ENCODE measurements at regions not wholly inside any gene's neighbourhood (a gene's known extent, or its start where the extent isn't known, plus 50 kb on each side); places are given as distances from the start of the nearest gene placed in this dataset.
A peak's percentile ranks its signal among the peaks of the same experiment; 100 is the strongest.

DNA sequence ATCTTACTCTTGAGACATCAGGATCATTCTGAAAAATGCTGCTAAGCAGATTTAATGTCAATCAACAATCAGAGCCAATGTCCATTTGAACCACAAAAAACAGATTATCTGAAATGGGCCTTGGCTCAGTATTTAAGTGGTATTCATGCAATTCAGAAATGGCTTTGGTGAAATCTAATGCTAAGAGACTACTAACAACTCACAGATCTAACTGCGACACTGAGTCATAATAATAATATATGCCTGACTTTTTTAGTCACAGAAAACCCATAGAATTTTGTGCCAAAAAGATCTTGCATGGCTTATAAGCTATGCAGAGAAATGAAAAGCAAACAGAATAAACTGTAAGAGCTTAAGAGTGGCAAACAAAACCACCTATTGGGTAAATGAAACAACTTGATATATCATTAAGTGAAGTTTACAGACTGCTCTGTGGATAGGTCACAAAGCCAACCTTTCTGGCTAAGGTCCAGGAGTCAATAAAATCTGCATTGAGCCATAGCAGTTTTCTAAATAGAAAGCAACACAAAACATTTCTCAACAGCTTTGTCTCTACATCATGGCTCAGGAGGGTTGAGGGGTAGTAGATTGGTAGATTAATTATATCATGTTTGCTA lies 234.3 kb downstream of the LRATD1 start:
- Histone ChIP-seq H3K4me3 (ENCODE audit: low read length) (no peak overlapping the region), H3K9me3 (replicated peaks; ENCODE audit: control insufficient read depth, low read depth, low read length) (peaks cover 2% of the 10 kb centered on the region), H3K27me3 (ENCODE audit: control insufficient read depth, insufficient read depth, low read length) (no peaks in the 10 kb centered on the region), H3K36me3 (ENCODE audit: control insufficient read depth, insufficient read depth, low read length) (no peaks in the 10 kb centered on the region), H3K27ac (ENCODE audit: low read length) (no peak overlapping the region), H3K4me1 (ENCODE audit: control insufficient read depth, insufficient read depth, low read length) (no peaks in the 10 kb centered on the region)
- WGBS (ENCODE audit: insufficient coverage) = no CpG with 5 or more reads among the region's 1 CpG
- no peak for DNase-seq

- no peak for DNase-seq
- peaks cover 2% of the 10 kb centered on the region for H3K9me3 ChIP-seq (replicated peaks; ENCODE audit: control insufficient read depth, low read depth, low read length)
- H3K4me3 ChIP-seq (ENCODE audit: low read length) = no peak overlapping the region
- WGBS (ENCODE audit: insufficient coverage) = no CpG with 5 or more reads among the region's 1 CpG
- H3K27ac ChIP-seq (ENCODE audit: low read length) = no peak overlapping the region
- no peaks in the 10 kb centered on the region for H3K4me1 ChIP-seq (ENCODE audit: control insufficient read depth, insufficient read depth, low read length)
- no peaks in the 10 kb centered on the region for H3K36me3 ChIP-seq (ENCODE audit: control insufficient read depth, insufficient read depth, low read length)
- H3K27me3 ChIP-seq (ENCODE audit: control insufficient read depth, insufficient read depth, low read length) = no peaks in the 10 kb centered on the region
Measured at GRCh38 chr2:14867853-14868252, 235.3 kb downstream of the LRATD1 start.

GRCh38 chr2:14872779-14873325 lies 240.3 kb downstream of the LRATD1 start:
- H3K27ac ChIP-seq (ENCODE audit: low read length) = no peak overlapping the region
- H3K4me3 ChIP-seq (ENCODE audit: low read length) = no peak overlapping the region
- H3K9me3 ChIP-seq (replicated peaks; ENCODE audit: control insufficient read depth, low read depth, low read length) = peaks cover 2% of the 10 kb centered on the region
- H3K27me3 ChIP-seq (ENCODE audit: control insufficient read depth, insufficient read depth, low read length) = no peaks in the 10 kb centered on the region
- no peak for DNase-seq
- no peaks in the 10 kb centered on the region for H3K36me3 ChIP-seq (ENCODE audit: control insufficient read depth, insufficient read depth, low read length)
- WGBS (ENCODE audit: insufficient coverage) = 84% methylated on average over 13 of the region's 17 CpGs
- no peaks in the 10 kb centered on the region for H3K4me1 ChIP-seq (ENCODE audit: control insufficient read depth, insufficient read depth, low read length)

- Histone ChIP-seq H3K36me3 (ENCODE audit: control insufficient read depth, insufficient read depth, low read length) (no peaks in the 10 kb centered on the region), H3K27ac (ENCODE audit: low read length) (no peak overlapping the region), H3K27me3 (ENCODE audit: control insufficient read depth, insufficient read depth, low read length) (no peaks in the 10 kb centered on the region), H3K4me1 (ENCODE audit: control insufficient read depth, insufficient read depth, low read length) (no peaks in the 10 kb centered on the region), H3K4me3 (ENCODE audit: low read length) (no peak overlapping the region), H3K9me3 (replicated peaks; ENCODE audit: control insufficient read depth, low read depth, low read length) (no peaks in the 10 kb centered on the region)
- peak; percentile 41 for DNase-seq
- WGBS (ENCODE audit: insufficient coverage) = no CpG with 5 or more reads among the region's 3 CpGs
Measured at GRCh38 chr2:14881651-14882327, 249.3 kb downstream of the LRATD1 start.

- WGBS (ENCODE audit: insufficient coverage) = 83% methylated on average over 1 of the region's 2 CpGs
- Histone ChIP-seq H3K36me3 (ENCODE audit: control insufficient read depth, insufficient read depth, low read length) (no peaks in the 10 kb centered on the region), H3K27me3 (ENCODE audit: control insufficient read depth, insufficient read depth, low read length) (no peaks in the 10 kb centered on the region), H3K4me1 (ENCODE audit: control insufficient read depth, insufficient read depth, low read length) (no peaks in the 10 kb centered on the region), H3K9me3 (replicated peaks; ENCODE audit: control insufficient read depth, low read depth, low read length) (no peaks in the 10 kb centered on the region), H3K4me3 (ENCODE audit: low read length) (no peak overlapping the region), H3K27ac (ENCODE audit: low read length) (no peak overlapping the region)
- DNase-seq = no peak
Measured at GRCh38 chr2:14884651-14885050, 252.1 kb downstream of the LRATD1 start.

DNA sequence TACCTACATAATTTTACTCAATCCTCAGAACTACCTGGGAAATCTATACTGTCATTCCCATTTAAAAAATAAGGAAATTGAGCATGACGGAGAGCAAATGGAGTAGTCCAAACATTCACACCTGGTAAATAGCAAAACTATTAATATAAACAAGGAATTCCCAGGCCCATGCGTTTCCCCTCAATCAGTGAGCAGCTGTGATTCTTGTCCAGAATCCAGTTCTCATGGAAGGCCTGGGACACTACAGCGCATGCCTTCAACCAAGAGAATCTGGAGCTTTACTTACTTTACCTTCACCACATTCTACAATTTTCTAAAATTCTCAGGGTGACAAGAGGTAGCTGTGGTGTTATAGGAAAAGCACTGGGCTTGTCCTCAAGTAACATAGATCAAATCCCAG lies 259.0 kb downstream of the LRATD1 start:
- Histone ChIP-seq H3K4me3 (ENCODE audit: low read length) (no peak overlapping the region), H3K27ac (ENCODE audit: low read length) (no peak overlapping the region), H3K4me1 (ENCODE audit: control insufficient read depth, insufficient read depth, low read length) (no peaks in the 10 kb centered on the region), H3K27me3 (ENCODE audit: control insufficient read depth, insufficient read depth, low read length) (no peaks in the 10 kb centered on the region), H3K36me3 (ENCODE audit: control insufficient read depth, insufficient read depth, low read length) (no peaks in the 10 kb centered on the region), H3K9me3 (replicated peaks; ENCODE audit: control insufficient read depth, low read depth, low read length) (peaks cover 4% of the 10 kb centered on the region)
- 20% methylated on average over 1 of the region's 3 CpGs for WGBS (ENCODE audit: insufficient coverage)
- DNase-seq = peak; percentile 86

- H3K4me3 ChIP-seq (ENCODE audit: low read length) = no peak overlapping the region
- no peaks in the 10 kb centered on the region for H3K27me3 ChIP-seq (ENCODE audit: control insufficient read depth, insufficient read depth, low read length)
- peaks cover 3% of the 10 kb centered on the region for H3K4me1 ChIP-seq (ENCODE audit: control insufficient read depth, insufficient read depth, low read length)
- no peaks in the 10 kb centered on the region for H3K36me3 ChIP-seq (ENCODE audit: control insufficient read depth, insufficient read depth, low read length)
- H3K27ac ChIP-seq (ENCODE audit: low read length) = no peak overlapping the region
- WGBS (ENCODE audit: insufficient coverage) = 17% methylated on average over 1 of the region's 9 CpGs
- peaks cover 4% of the 10 kb centered on the region for H3K9me3 ChIP-seq (replicated peaks; ENCODE audit: control insufficient read depth, low read depth, low read length)
- peak; percentile 32 for DNase-seq
Measured at GRCh38 chr2:14896330-14897030, 264.0 kb downstream of the LRATD1 start.

GRCh38 chr2:14899621-14900414 lies 267.3 kb downstream of the LRATD1 start:
- Histone ChIP-seq H3K36me3 (ENCODE audit: control insufficient read depth, insufficient read depth, low read length) (no peaks in the 10 kb centered on the region), H3K4me1 (ENCODE audit: control insufficient read depth, insufficient read depth, low read length) (peaks cover 3% of the 10 kb centered on the region), H3K9me3 (replicated peaks; ENCODE audit: control insufficient read depth, low read depth, low read length) (no peaks in the 10 kb centered on the region), H3K4me3 (ENCODE audit: low read length) (no peak overlapping the region), H3K27ac (ENCODE audit: low read length) (no peak overlapping the region), H3K27me3 (ENCODE audit: control insufficient read depth, insufficient read depth, low read length) (no peaks in the 10 kb centered on the region)
- DNase-seq = no peak
- WGBS (ENCODE audit: insufficient coverage) = 50% methylated on average over 1 of the region's 4 CpGs

GRCh38 chr2:14901737-14902136 lies 269.2 kb downstream of the LRATD1 start:
- Histone ChIP-seq H3K9me3 (replicated peaks; ENCODE audit: control insufficient read depth, low read depth, low read length) (no peaks in the 10 kb centered on the region), H3K36me3 (ENCODE audit: control insufficient read depth, insufficient read depth, low read length) (no peaks in the 10 kb centered on the region), H3K4me1 (ENCODE audit: control insufficient read depth, insufficient read depth, low read length) (peaks cover 3% of the 10 kb centered on the region), H3K4me3 (ENCODE audit: low read length) (no peak overlapping the region), H3K27me3 (ENCODE audit: control insufficient read depth, insufficient read depth, low read length) (no peaks in the 10 kb centered on the region), H3K27ac (ENCODE audit: low read length) (no peak overlapping the region)
- DNase-seq = peak; percentile 56
- WGBS (ENCODE audit: insufficient coverage) = 40% methylated on average over 2 of the region's 3 CpGs

GRCh38 chr2:14902953-14903352 lies 270.4 kb downstream of the LRATD1 start:
- H3K4me3 ChIP-seq (ENCODE audit: low read length) = no peak overlapping the region
- H3K27me3 ChIP-seq (ENCODE audit: control insufficient read depth, insufficient read depth, low read length) = no peaks in the 10 kb centered on the region
- no peak for DNase-seq
- no peaks in the 10 kb centered on the region for H3K4me1 ChIP-seq (ENCODE audit: control insufficient read depth, insufficient read depth, low read length)
- H3K9me3 ChIP-seq (replicated peaks; ENCODE audit: control insufficient read depth, low read depth, low read length) = no peaks in the 10 kb centered on the region
- no peaks in the 10 kb centered on the region for H3K36me3 ChIP-seq (ENCODE audit: control insufficient read depth, insufficient read depth, low read length)
- no CpG with 5 or more reads among the region's 1 CpG for WGBS (ENCODE audit: insufficient coverage)
- H3K27ac ChIP-seq (ENCODE audit: low read length) = no peak overlapping the region
